NT2/D1 (cell line): ENCODE measurements at regions not wholly inside any gene's neighbourhood (a gene's known extent, or its start where the extent isn't known, plus 50 kb on each side); places are given as distances from the start of the nearest gene placed in this dataset.

Experiments
- DNase-seq: peaks from one replicate; pipeline ENCODE4 v3.0.0-alpha.2; 2011; ENCODE audit warnings: low read depth, low spot score
- H3K27me3 ChIP-seq: 2 replicates; pipeline ENCODE4 v1.6.0; 2011; ENCODE audit warnings: mild to moderate bottlenecking; ENCODE audit not compliant: insufficient read length, insufficient read depth
- H3K36me3 ChIP-seq: 2 replicates; pipeline ENCODE4 v1.6.1; 2011; ENCODE audit warnings: mild to moderate bottlenecking, low read length, mixed read lengths; ENCODE audit not compliant: insufficient read depth, insufficient read length
- H3K4me1 ChIP-seq: 2 replicates; pipeline ENCODE4 v1.5.1; 2011; ENCODE audit not compliant: insufficient read depth, insufficient read length
- H3K4me3 ChIP-seq: 2 replicates; pipeline ENCODE4 v1.5.1; 2011; ENCODE audit warnings: low read depth; ENCODE audit not compliant: insufficient read length
- H3K9ac ChIP-seq: 2 replicates; pipeline ENCODE4 v1.6.0; 2011; ENCODE audit warnings: low read depth; ENCODE audit not compliant: insufficient read length
- H3K9me3 ChIP-seq: 2 replicates; pipeline ENCODE4 v1.5.1; 2011; ENCODE audit warnings: mild to moderate bottlenecking, low read length; ENCODE audit not compliant: insufficient read depth
- SUZ12 ChIP-seq: IDR thresholded peaks from 2 replicates; pipeline ENCODE4 v1.6.1; 2011; ENCODE audit not compliant: insufficient read length, insufficient read depth; ENCODE audit errors: extremely low read depth
- YY1 ChIP-seq: IDR thresholded peaks from 2 replicates; pipeline ENCODE4 v1.6.1; 2011; ENCODE audit not compliant: insufficient read length, insufficient read depth
- ZNF274 ChIP-seq: IDR thresholded peaks from 2 replicates; pipeline ENCODE4 v1.6.1; 2011; ENCODE audit warnings: mild to moderate bottlenecking, low read depth, low read length

GRCh38 chr5:178784391-178784790 is 53.9 kb upstream of the ZNF354A start:
- H3K27me3 ChIP-seq, result no peaks in the 10 kb centered on the region
- H3K9ac ChIP-seq, result no peak overlapping the region
- H3K36me3 ChIP-seq, result no peaks in the 10 kb centered on the region
- TF ChIP-seq YY1, result no peak
- TF ChIP-seq SUZ12, result no peak
- no peak for TF ChIP-seq ZNF274
- H3K4me1 ChIP-seq, result no peaks in the 10 kb centered on the region
- H3K4me3 ChIP-seq, result no peak overlapping the region
- no peak for DNase-seq
- no peaks in the 10 kb centered on the region for H3K9me3 ChIP-seq

GRCh38 chr5:178781936-178782335 is 51.5 kb upstream of the ZNF354A start:
- DNase-seq, result no peak
- H3K4me1 ChIP-seq, result no peaks in the 10 kb centered on the region
- no peaks in the 10 kb centered on the region for H3K9me3 ChIP-seq
- no peak overlapping the region for H3K9ac ChIP-seq
- TF ChIP-seq YY1 (no peak), SUZ12 (no peak), ZNF274 (no peak)
- no peaks in the 10 kb centered on the region for H3K36me3 ChIP-seq
- H3K4me3 ChIP-seq, result no peak overlapping the region
- no peaks in the 10 kb centered on the region for H3K27me3 ChIP-seq

GRCh38 chr5:178780581-178781498 is 50.4 kb upstream of the ZNF354A start:
- no peaks in the 10 kb centered on the region for H3K36me3 ChIP-seq
- no peaks in the 10 kb centered on the region for H3K4me1 ChIP-seq
- H3K27me3 ChIP-seq, result no peaks in the 10 kb centered on the region
- H3K9me3 ChIP-seq, result no peaks in the 10 kb centered on the region
- DNase-seq, result no peak
- H3K4me3 ChIP-seq, result no peak overlapping the region
- TF ChIP-seq SUZ12, result no peak
- TF ChIP-seq YY1, result no peak
- TF ChIP-seq ZNF274, result no peak
- no peak overlapping the region for H3K9ac ChIP-seq
